ENCODE measurements at regions not wholly inside any gene's neighbourhood (a gene's known extent, or its start where the extent isn't known, plus 50 kb on each side); places are given as distances from the start of the nearest gene placed in this dataset.

GRCh38 chr3:27617552-27617951, 104.6 kb downstream of the EOMES start:
- TF ChIP-seq POLR2AphosphoS5 (IDR thresholded peaks at IDR 0.05) = no peak
- TF ChIP-seq CTCF (IDR thresholded peaks at IDR 0.05) = no peak
- no peak for TF ChIP-seq EP300 (IDR thresholded peaks at IDR 0.05; ENCODE audit: low read depth)
- TF ChIP-seq POLR2A (IDR thresholded peaks at IDR 0.05) = no peak

All from transverse colon (tissue), 4 donors.